ENCODE measurements at regions not wholly inside any gene's neighbourhood (a gene's known extent, or its start where the extent isn't known, plus 50 kb on each side); places are given as distances from the start of the nearest gene placed in this dataset.

DNA sequence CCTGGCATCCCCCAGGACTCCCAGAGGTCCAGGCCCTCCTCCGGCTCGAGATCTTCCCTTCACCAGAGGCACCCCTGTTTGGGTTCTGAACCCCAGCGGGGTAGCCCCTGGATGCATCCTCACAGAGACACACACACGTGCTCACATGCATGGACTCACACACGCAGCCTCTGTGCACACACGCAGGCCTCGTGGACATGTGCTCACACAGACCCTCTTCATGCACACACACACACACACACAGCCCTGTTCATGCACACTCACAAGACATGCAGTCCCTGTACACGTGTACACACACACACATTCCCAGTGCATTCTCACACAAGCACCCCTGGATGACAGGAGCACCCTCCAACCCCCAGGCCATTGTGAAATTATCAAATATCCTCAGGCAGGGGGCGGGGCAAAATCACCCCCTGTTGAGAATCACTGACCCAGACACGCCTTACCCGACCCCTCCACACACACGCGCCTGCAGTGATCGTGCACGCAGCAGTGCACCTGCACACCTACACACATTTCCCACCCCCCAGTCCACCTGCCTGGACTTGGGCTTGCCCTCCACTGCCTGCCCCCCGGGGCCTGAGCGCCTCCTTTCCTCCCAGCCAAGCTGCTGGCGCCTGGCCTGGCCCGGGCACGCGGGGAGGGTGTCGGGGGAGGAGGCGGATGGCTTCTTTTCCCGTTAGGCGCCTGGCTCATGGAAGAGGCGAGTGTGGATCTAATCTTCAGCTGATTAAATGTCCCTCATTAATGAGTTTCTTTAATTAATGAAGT is 62.6 kb downstream of the ENGASE start:
- no peaks in the 10 kb centered on the region for H3K4me1 ChIP-seq
- H3K9me3 ChIP-seq = no peaks in the 10 kb centered on the region
- H3K27me3 ChIP-seq = no peaks in the 10 kb centered on the region
- no peak for DNase-seq
- no peak for TF ChIP-seq POLR2A (IDR thresholded peaks at IDR 0.05)
- TF ChIP-seq, protein P1, sequence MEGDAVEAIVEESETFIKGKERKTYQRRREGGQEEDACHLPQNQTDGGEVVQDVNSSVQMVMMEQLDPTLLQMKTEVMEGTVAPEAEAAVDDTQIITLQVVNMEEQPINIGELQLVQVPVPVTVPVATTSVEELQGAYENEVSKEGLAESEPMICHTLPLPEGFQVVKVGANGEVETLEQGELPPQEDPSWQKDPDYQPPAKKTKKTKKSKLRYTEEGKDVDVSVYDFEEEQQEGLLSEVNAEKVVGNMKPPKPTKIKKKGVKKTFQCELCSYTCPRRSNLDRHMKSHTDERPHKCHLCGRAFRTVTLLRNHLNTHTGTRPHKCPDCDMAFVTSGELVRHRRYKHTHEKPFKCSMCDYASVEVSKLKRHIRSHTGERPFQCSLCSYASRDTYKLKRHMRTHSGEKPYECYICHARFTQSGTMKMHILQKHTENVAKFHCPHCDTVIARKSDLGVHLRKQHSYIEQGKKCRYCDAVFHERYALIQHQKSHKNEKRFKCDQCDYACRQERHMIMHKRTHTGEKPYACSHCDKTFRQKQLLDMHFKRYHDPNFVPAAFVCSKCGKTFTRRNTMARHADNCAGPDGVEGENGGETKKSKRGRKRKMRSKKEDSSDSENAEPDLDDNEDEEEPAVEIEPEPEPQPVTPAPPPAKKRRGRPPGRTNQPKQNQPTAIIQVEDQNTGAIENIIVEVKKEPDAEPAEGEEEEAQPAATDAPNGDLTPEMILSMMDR (IDR thresholded peaks at IDR 0.05) = no peak
- no peaks in the 10 kb centered on the region for H3K36me3 ChIP-seq
- no peak overlapping the region for H3K4me3 ChIP-seq
- no peak overlapping the region for H3K27ac ChIP-seq

DNA sequence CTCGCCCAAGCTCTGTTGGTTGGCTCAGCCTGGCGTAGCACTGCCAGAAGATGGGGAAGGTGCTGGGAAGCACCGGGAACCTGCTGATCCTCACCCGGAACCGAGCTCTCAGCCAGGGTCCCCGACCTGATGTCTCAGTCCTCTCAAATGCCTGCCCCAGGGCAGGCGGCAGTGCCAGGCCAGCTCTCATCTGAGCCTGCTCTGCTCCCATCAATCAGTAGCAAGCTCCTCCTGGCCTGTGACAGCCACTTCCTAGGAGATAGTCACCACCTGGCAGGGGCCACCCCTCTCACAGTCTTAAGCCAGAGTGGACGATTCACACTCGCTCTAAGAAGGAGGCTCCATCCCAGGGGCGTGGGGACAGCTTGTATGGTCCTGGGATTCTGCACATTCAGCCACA is 62.0 kb downstream of the ENGASE start:
- H3K4me1 ChIP-seq = no peaks in the 10 kb centered on the region
- no peaks in the 10 kb centered on the region for H3K9me3 ChIP-seq
- no peaks in the 10 kb centered on the region for H3K27me3 ChIP-seq
- H3K36me3 ChIP-seq = no peaks in the 10 kb centered on the region
- TF ChIP-seq POLR2A (IDR thresholded peaks at IDR 0.05) = no peak
- TF ChIP-seq, protein P1 (IDR thresholded peaks at IDR 0.05) = no peak
- no peak overlapping the region for H3K4me3 ChIP-seq
- no peak for DNase-seq
- H3K27ac ChIP-seq = no peak overlapping the region
